ENCODE measurements at regions not wholly inside any gene's neighbourhood (a gene's known extent, or its start where the extent isn't known, plus 50 kb on each side); places are given as distances from the start of the nearest gene placed in this dataset.
"Not testable (repeated sequence)": the region's sequence is repeated elsewhere in the genome, so short reads cannot be mapped to it uniquely, and the experiment has no call there.

GRCh38 chr12:7571257-7571656 lies 67.7 kb upstream of the CD163 start:
- no peak for DNase-seq (ENCODE audit: low spot score)
- in situ Hi-C loops (cut with MboI; ENCODE audit: low sequenced_read_pairs, unreplicated experiment) = no loop called here
- no peak for TF ChIP-seq CTCF (IDR thresholded peaks at IDR 0.05; ENCODE audit: borderline replicate concordance, control extremely low read depth, extremely low read depth, insufficient read depth, missing control alignments)

- no peak for DNase-seq (ENCODE audit: low spot score)
- in situ Hi-C loops (cut with MboI; ENCODE audit: low sequenced_read_pairs, unreplicated experiment) = no loop called here
- TF ChIP-seq CTCF (IDR thresholded peaks at IDR 0.05; ENCODE audit: borderline replicate concordance, control extremely low read depth, extremely low read depth, insufficient read depth, missing control alignments) = no peak
These were observed 53.6 kb upstream of the CD163 start for GRCh38 chr12:7557227-7557626.

- in situ Hi-C loops (cut with MboI; ENCODE audit: low sequenced_read_pairs, unreplicated experiment) = no loop called here
- no peak for TF ChIP-seq CTCF (IDR thresholded peaks at IDR 0.05; ENCODE audit: borderline replicate concordance, control extremely low read depth, extremely low read depth, insufficient read depth, missing control alignments)
- no peak for DNase-seq (ENCODE audit: low spot score)
These were observed 52.2 kb upstream of the CD163 start for GRCh38 chr12:7555752-7556151.

GRCh38 chr12:7554831-7555230 lies 51.3 kb upstream of the CD163 start:
- DNase-seq (ENCODE audit: low spot score); in situ Hi-C loops (cut with MboI; ENCODE audit: low sequenced_read_pairs, unreplicated experiment): not testable (repeated sequence)
